ENCODE measurements at regions not wholly inside any gene's neighbourhood (a gene's known extent, or its start where the extent isn't known, plus 50 kb on each side); places are given as distances from the start of the nearest gene placed in this dataset.

- no peaks in the 10 kb centered on the region for H3K27me3 ChIP-seq (ENCODE audit: control insufficient read depth, insufficient read depth)
- no peaks in the 10 kb centered on the region for H3K4me1 ChIP-seq (ENCODE audit: control insufficient read depth, insufficient read depth, low read length)
- DNase-seq (no peak), ATAC-seq (no peak)
- 62% methylated on average over 4 of the region's 4 CpGs for WGBS
- H3K27ac ChIP-seq (ENCODE audit: low read length) = no peak overlapping the region
- no peaks in the 10 kb centered on the region for H3K9me3 ChIP-seq (ENCODE audit: control insufficient read depth, low read length)
- intact Hi-C loops (cut with DNase I) = no loop called here
- no peak overlapping the region for H3K4me3 ChIP-seq (ENCODE audit: low read length)
These were observed 210.6 kb downstream of the CCNG2 start for GRCh38 chr4:77367638-77368037.

DNA sequence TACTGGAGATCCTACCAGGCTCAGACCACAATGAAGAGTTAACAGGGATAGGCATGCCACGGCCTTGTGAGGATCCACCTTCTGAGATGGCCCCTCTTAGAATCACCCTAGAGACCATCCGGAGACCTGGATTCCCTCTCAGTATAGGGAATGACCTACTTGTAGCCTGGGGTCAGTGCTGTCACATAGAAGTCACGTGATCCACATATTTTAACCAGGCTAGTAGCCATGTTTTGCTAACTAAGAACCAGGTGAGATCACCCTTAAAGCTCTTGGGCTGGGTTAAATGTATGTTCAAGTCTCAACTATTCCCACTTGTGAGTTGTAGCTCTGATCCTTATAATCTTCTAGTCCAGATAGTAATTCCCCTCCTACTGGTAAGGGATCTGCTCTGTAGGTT, 215.4 kb downstream of the CCNG2 start:
- intact Hi-C loops (cut with DNase I) = no loop called here
- DNase-seq (no peak), ATAC-seq (no peak)
- no peaks in the 10 kb centered on the region for H3K4me1 ChIP-seq (ENCODE audit: control insufficient read depth, insufficient read depth, low read length)
- H3K9me3 ChIP-seq (ENCODE audit: control insufficient read depth, low read length) = no peaks in the 10 kb centered on the region
- no peaks in the 10 kb centered on the region for H3K27me3 ChIP-seq (ENCODE audit: control insufficient read depth, insufficient read depth)
- no peak overlapping the region for H3K4me3 ChIP-seq (ENCODE audit: low read length)
- H3K27ac ChIP-seq (ENCODE audit: low read length) = no peak overlapping the region
- WGBS = 75% methylated on average over 3 of the region's 3 CpGs

GRCh38 chr4:77375866-77376607, 219.0 kb downstream of the CCNG2 start:
- intact Hi-C loops (cut with DNase I) = no loop called here
- H3K27me3 ChIP-seq (ENCODE audit: control insufficient read depth, insufficient read depth) = no peaks in the 10 kb centered on the region
- no peak overlapping the region for H3K4me3 ChIP-seq (ENCODE audit: low read length)
- DNase-seq = no peak
- no peaks in the 10 kb centered on the region for H3K9me3 ChIP-seq (ENCODE audit: control insufficient read depth, low read length)
- no peaks in the 10 kb centered on the region for H3K4me1 ChIP-seq (ENCODE audit: control insufficient read depth, insufficient read depth, low read length)
- WGBS = 77% methylated on average over 2 of the region's 2 CpGs
- no peak for ATAC-seq
- no peak overlapping the region for H3K27ac ChIP-seq (ENCODE audit: low read length)

- Histone ChIP-seq H3K9me3 (ENCODE audit: control insufficient read depth, low read length) (no peaks in the 10 kb centered on the region), H3K27me3 (ENCODE audit: control insufficient read depth, insufficient read depth) (no peaks in the 10 kb centered on the region), H3K4me3 (ENCODE audit: low read length) (no peak overlapping the region), H3K4me1 (ENCODE audit: control insufficient read depth, insufficient read depth, low read length) (no peaks in the 10 kb centered on the region), H3K27ac (ENCODE audit: low read length) (no peak overlapping the region)
- DNase-seq (peak in 1 of 3 donors; percentile 16), ATAC-seq (no peak)
- intact Hi-C loops (cut with DNase I) = no loop called here
- 70% methylated on average over 8 of the region's 8 CpGs for WGBS
These were observed 219.9 kb downstream of the CCNG2 start for GRCh38 chr4:77376788-77377460.

DNA sequence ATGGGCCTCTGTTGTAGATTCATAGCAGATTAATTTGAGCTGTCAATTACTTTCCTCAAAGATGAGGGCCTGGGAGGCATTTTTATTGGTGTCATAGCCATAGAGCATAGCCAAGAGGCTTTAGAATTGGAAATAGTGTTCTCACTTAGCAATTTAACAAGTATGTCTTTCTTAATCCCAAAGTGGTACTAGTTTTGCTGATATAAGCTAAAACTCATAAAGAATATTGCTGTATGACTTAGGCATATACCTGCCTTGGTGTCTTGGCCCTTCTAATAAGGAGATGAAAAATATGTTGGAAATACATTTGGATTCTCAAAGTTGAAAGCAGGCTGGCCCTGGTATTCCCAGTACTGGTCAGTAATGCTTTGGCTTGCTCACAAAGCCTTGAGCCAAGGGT, 221.5 kb upstream of the CXCL13 start:
- H3K27ac ChIP-seq (ENCODE audit: low read length) = no peak overlapping the region
- H3K4me1 ChIP-seq (ENCODE audit: control insufficient read depth, insufficient read depth, low read length) = no peaks in the 10 kb centered on the region
- H3K4me3 ChIP-seq (ENCODE audit: low read length) = no peak overlapping the region
- DNase-seq (no peak), ATAC-seq (no peak)
- H3K9me3 ChIP-seq (ENCODE audit: control insufficient read depth, low read length) = no peaks in the 10 kb centered on the region
- intact Hi-C loops (cut with DNase I) = loop anchor here in 3 of 4 donors (5.0 to 10.0 kb wide), 3 partner anchors 48 to 231 kb away; no protein-coding TSS in a partner anchor
- H3K27me3 ChIP-seq (ENCODE audit: control insufficient read depth, insufficient read depth) = no peaks in the 10 kb centered on the region

GRCh38 chr4:77385124-77385969, 220.3 kb upstream of the CXCL13 start:
- intact Hi-C loops (cut with DNase I) = loop anchor here (5.0 to 10.0 kb wide), 6 partner anchors 42 to 232 kb away; no protein-coding TSS in a partner anchor
- DNase-seq = peak; percentile 54 to 70 (median 57)
- Histone ChIP-seq H3K27me3 (ENCODE audit: control insufficient read depth, insufficient read depth) (no peaks in the 10 kb centered on the region), H3K9me3 (ENCODE audit: control insufficient read depth, low read length) (no peaks in the 10 kb centered on the region), H3K4me3 (ENCODE audit: low read length) (no peak overlapping the region), H3K4me1 (ENCODE audit: control insufficient read depth, insufficient read depth, low read length) (no peaks in the 10 kb centered on the region), H3K27ac (ENCODE audit: low read length) (no peak overlapping the region)
- peak; percentile 75 to 78 for ATAC-seq
- 5% methylated on average over 4 of the region's 4 CpGs for WGBS

GRCh38 chr4:77393996-77394395, 211.6 kb upstream of the CXCL13 start:
- Histone ChIP-seq H3K4me3 (ENCODE audit: low read length) (no peak overlapping the region), H3K9me3 (ENCODE audit: control insufficient read depth, low read length) (no peaks in the 10 kb centered on the region), H3K27me3 (ENCODE audit: control insufficient read depth, insufficient read depth) (no peaks in the 10 kb centered on the region), H3K27ac (ENCODE audit: low read length) (no peak overlapping the region), H3K4me1 (ENCODE audit: control insufficient read depth, insufficient read depth, low read length) (no peaks in the 10 kb centered on the region)
- no peak for ATAC-seq
- 72% methylated on average over 5 of the region's 5 CpGs for WGBS
- intact Hi-C loops (cut with DNase I) = no loop called here
- DNase-seq = no peak

- intact Hi-C loops (cut with DNase I) = no loop called here
- Histone ChIP-seq H3K27ac (ENCODE audit: low read length) (no peak overlapping the region), H3K9me3 (ENCODE audit: control insufficient read depth, low read length) (no peaks in the 10 kb centered on the region), H3K4me1 (ENCODE audit: control insufficient read depth, insufficient read depth, low read length) (no peaks in the 10 kb centered on the region), H3K27me3 (ENCODE audit: control insufficient read depth, insufficient read depth) (no peaks in the 10 kb centered on the region), H3K4me3 (ENCODE audit: low read length) (no peak overlapping the region)
- DNase-seq (no peak), ATAC-seq (no peak)
- 70% methylated on average over 1 of the region's 1 CpG for WGBS
These were observed 210.1 kb upstream of the CXCL13 start for GRCh38 chr4:77395481-77395880.

- Histone ChIP-seq H3K9me3 (ENCODE audit: control insufficient read depth, low read length) (no peaks in the 10 kb centered on the region), H3K4me3 (ENCODE audit: low read length) (no peak overlapping the region), H3K4me1 (ENCODE audit: control insufficient read depth, insufficient read depth, low read length) (no peaks in the 10 kb centered on the region), H3K27ac (ENCODE audit: low read length) (no peak overlapping the region), H3K27me3 (ENCODE audit: control insufficient read depth, insufficient read depth) (no peaks in the 10 kb centered on the region)
- ATAC-seq (no peak), DNase-seq (no peak)
- intact Hi-C loops (cut with DNase I) = no loop called here
- WGBS = 100% methylated on average over 1 of the region's 1 CpG
These were observed 207.4 kb upstream of the CXCL13 start for GRCh38 chr4:77398256-77398655.

- no peak overlapping the region for H3K27ac ChIP-seq (ENCODE audit: low read length)
- no peaks in the 10 kb centered on the region for H3K4me1 ChIP-seq (ENCODE audit: control insufficient read depth, insufficient read depth, low read length)
- no peaks in the 10 kb centered on the region for H3K9me3 ChIP-seq (ENCODE audit: control insufficient read depth, low read length)
- H3K27me3 ChIP-seq (ENCODE audit: control insufficient read depth, insufficient read depth) = no peaks in the 10 kb centered on the region
- DNase-seq (no peak), ATAC-seq (no peak)
- H3K4me3 ChIP-seq (ENCODE audit: low read length) = no peak overlapping the region
- intact Hi-C loops (cut with DNase I) = no loop called here
These were observed 205.8 kb upstream of the CXCL13 start for GRCh38 chr4:77399831-77400230.

DNA sequence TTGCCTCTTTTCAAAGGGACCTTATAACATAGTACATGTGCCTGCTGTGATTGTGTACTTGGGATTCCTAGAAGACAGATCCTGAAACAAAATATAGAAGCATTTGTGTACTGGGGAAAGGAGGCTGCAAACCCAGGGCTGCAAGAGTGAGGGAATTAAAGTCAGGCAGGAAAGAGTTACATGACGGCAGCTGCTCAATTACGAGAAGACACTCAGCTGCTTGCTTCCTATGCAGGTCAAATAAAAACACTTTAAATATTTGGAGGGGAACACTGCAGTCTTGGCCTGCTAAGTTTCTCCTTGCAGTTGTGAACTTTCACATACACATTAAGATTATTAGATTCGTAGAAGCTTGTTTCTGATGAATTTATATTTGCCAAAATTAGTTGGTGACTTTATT, 191.9 kb upstream of the CXCL13 start:
- H3K27ac ChIP-seq (ENCODE audit: low read length) = no peak overlapping the region
- WGBS = 27% methylated on average over 3 of the region's 3 CpGs
- no peaks in the 10 kb centered on the region for H3K27me3 ChIP-seq (ENCODE audit: control insufficient read depth, insufficient read depth)
- intact Hi-C loops (cut with DNase I) = no loop called here
- H3K4me1 ChIP-seq (ENCODE audit: control insufficient read depth, insufficient read depth, low read length) = no peaks in the 10 kb centered on the region
- H3K9me3 ChIP-seq (ENCODE audit: control insufficient read depth, low read length) = no peaks in the 10 kb centered on the region
- H3K4me3 ChIP-seq (ENCODE audit: low read length) = no peak overlapping the region
- DNase-seq (no peak), ATAC-seq (no peak)

All from right cardiac atrium (tissue), 5 donors.